ENCODE measurements at regions not wholly inside any gene's neighbourhood (a gene's known extent, or its start where the extent isn't known, plus 50 kb on each side); places are given as distances from the start of the nearest gene placed in this dataset.
"Not testable (repeated sequence)": the region's sequence is repeated elsewhere in the genome, so short reads cannot be mapped to it uniquely, and the experiment has no call there.

DNA sequence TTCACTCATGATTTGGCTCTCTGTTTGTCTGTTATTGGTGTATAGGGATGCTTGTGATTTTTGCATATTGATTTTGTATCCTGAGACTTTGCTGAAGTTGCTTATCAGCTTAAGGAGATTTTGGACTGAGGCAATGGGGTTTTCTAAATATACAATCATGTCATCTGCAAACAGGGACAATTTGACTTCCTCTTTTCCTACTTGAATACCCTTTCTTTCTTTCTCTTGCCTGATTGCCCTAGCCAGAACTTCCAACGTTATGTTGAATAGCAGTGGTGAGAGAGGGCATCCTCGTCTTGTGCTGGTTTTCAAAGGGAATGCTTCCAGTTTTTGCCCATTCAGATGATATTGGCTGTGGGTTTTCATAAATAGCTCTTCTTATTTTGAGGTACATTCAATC is 104.7 kb downstream of the CCDC71L start:
- not testable (repeated sequence) for TF ChIP-seq POLR2A, POLR2AphosphoS5 (IDR thresholded peaks at IDR 0.05; ENCODE audit: low read depth, low read length)

Data from GM12891 (cell line).